Gastrocnemius medialis (tissue), 4 donors: ENCODE measurements at regions not wholly inside any gene's neighbourhood (a gene's known extent, or its start where the extent isn't known, plus 50 kb on each side); places are given as distances from the start of the nearest gene placed in this dataset.

Experiments
- ATAC-seq, 2 donors: fragments of 150-250 bp; one replicate each; pipeline ENCODE4 v1.9.1; 2016
- DNase-seq, 2 donors: peaks; one replicate each; pipeline ENCODE4 v3.0.0-alpha.2; 2019
- H3K27ac ChIP-seq, 4 donors: fragments of 200-600 bp; sonication (generic); 1 replicate in 1 of 4; 2 replicates in 3 of 4; pipeline ENCODE4 v1.5.1; 2016 to 2018; ENCODE audit warnings: mild to moderate bottlenecking in 2 of 4, moderate library complexity in 1 of 4
- H3K27me3 ChIP-seq, 3 donors: fragments of 200-600 bp; sonication (generic) in 2 of 3; 1 replicate in 1 of 3; 2 replicates in 2 of 3; pipeline versions ENCODE4 v1.5.1 to v1.6.0; 2016 to 2019; ENCODE audit warnings: mild to moderate bottlenecking in 1 of 3, moderate library complexity in 1 of 3
- H3K36me3 ChIP-seq, 2 donors: fragments of 200-600 bp; sonication (generic) in 1 of 2; one replicate each; pipeline ENCODE4 v1.5.1; 2017 to 2018
- H3K4me1 ChIP-seq, 2 donors: fragments of 200-600 bp; sonication (generic) in 1 of 2; one replicate each; pipeline ENCODE4 v1.5.1; 2016 to 2017; ENCODE audit warnings: mild to moderate bottlenecking in 2 of 2
- H3K4me3 ChIP-seq, 4 donors: fragments of 200-600 bp; sonication (generic) in 3 of 4; 1 replicate in 1 of 4; 2 replicates in 3 of 4; pipeline ENCODE4 v1.5.1; 2016 to 2019; ENCODE audit warnings: mild to moderate bottlenecking in 2 of 4
- H3K9me3 ChIP-seq, 3 donors: fragments of 200-600 bp; sonication (generic) in 2 of 3; 1 replicate in 1 of 3; 2 replicates in 2 of 3; pipeline ENCODE4 v1.5.1; 2016 to 2019
- CTCF ChIP-seq, 5 experiments: fragments of 450-650 bp in 3 of 5; fragments of 200-600 bp in 2 of 5; sonication (generic) in 2 of 5; IDR thresholded peaks in 4 of 5; conservative IDR thresholded peaks in 1 of 5; 1 replicate in 4 of 5; 2 replicates in 1 of 5; pipeline ENCODE4 v1.5.1; 2016 to 2019; ENCODE audit warnings: antibody characterized with exemption in 5 of 5, mild to moderate bottlenecking in 3 of 5, moderate library complexity in 3 of 5
- POLR2A ChIP-seq, 2 donors: fragments of 450-650 bp; IDR thresholded peaks; one replicate each; pipeline ENCODE4 v1.6.1; 2017; ENCODE audit warnings: antibody characterized with exemption in 2 of 2, mild to moderate bottlenecking in 2 of 2, moderate library complexity in 2 of 2
- in situ Hi-C, 4 donors: fragments of 200-750 bp; cut with MboI; loops; one replicate each; pipeline versions ENCODE4 v1.15.0 to v1.8.0; 2017; ENCODE audit warnings: low sequenced_read_pairs in 4 of 4
- intact Hi-C: fragments of 100-400 bp; cut with DNase I; formaldehyde crosslinking; loops from one replicate; pipeline ENCODE4 v1.15.1; 2023; ENCODE audit warnings: low total_unique reads

GRCh38 chr13:50376895-50377575 is 361.8 kb downstream of the KCNRG start:
- peak; percentile 56 to 70 for ATAC-seq

GRCh38 chr13:50377726-50378270 is 362.6 kb downstream of the KCNRG start:
- H3K27ac ChIP-seq: peak overlapping the region in 1 of 4 donors; percentile 68
- DNase-seq: no peak
- peaks cover 11 to 13% of the 10 kb centered on the region in 2 donors for H3K4me1 ChIP-seq
- no peaks in the 10 kb centered on the region for H3K9me3 ChIP-seq
- TF ChIP-seq CTCF (IDR thresholded peaks at IDR 0.05 in 4 of 5, conservative IDR thresholded peaks at IDR 0.05 in 1 of 5): no peak
- no peak for TF ChIP-seq POLR2A (IDR thresholded peaks at IDR 0.05)
- no peak for ATAC-seq
- no peaks in the 10 kb centered on the region for H3K36me3 ChIP-seq
- intact Hi-C loops: loop anchor here (1.0 to 5.0 kb wide), 2 partner anchors 154 to 535 kb away; no protein-coding TSS in a partner anchor
- no peaks in the 10 kb centered on the region for H3K27me3 ChIP-seq
- in situ Hi-C loops: loop anchor here in 2 of 4 donors (25.0 kb wide), 2 partner anchors 160 to 390 kb away; partner anchors contain the start of gene TRIM13 (in 1 of the 2)
- no peak overlapping the region for H3K4me3 ChIP-seq

More at GRCh38 chr13:50376895-50377575, 361.8 kb downstream of the KCNRG start:
- Histone ChIP-seq H3K4me1 (peaks cover 11 to 13% of the 10 kb centered on the region in 2 donors), H3K4me3 (no peak overlapping the region), H3K9me3 (no peaks in the 10 kb centered on the region), H3K27ac (no peak overlapping the region), H3K36me3 (no peaks in the 10 kb centered on the region), H3K27me3 (no peaks in the 10 kb centered on the region)
- DNase-seq: peak in 1 of 2 donors; percentile 42
- in situ Hi-C loops (loop anchor here in 2 of 4 donors (25.0 kb wide), 2 partner anchors 160 to 390 kb away; partner anchors contain the start of gene TRIM13 (in 1 of the 2)), intact Hi-C loops (loop anchor here (1.0 to 5.0 kb wide), 2 partner anchors 154 to 535 kb away; no protein-coding TSS in a partner anchor)
- TF ChIP-seq POLR2A (IDR thresholded peaks at IDR 0.05) (no peak), CTCF (IDR thresholded peaks at IDR 0.05 in 4 of 5, conservative IDR thresholded peaks at IDR 0.05 in 1 of 5) (peak in 4 of 5 experiments; percentile 45 to 54 (median 46))

GRCh38 chr13:50378509-50379044 is 363.3 kb downstream of the KCNRG start:
- intact Hi-C loops (loop anchor here (5.0 kb wide), 1 partner anchor 534 kb away; no protein-coding TSS in a partner anchor), in situ Hi-C loops (loop anchor here in 2 of 4 donors (25.0 kb wide), 2 partner anchors 159 to 391 kb away; partner anchors contain the start of gene TRIM13 (in 1 of the 2))
- Histone ChIP-seq H3K4me1 (peaks cover 11 to 13% of the 10 kb centered on the region in 2 donors), H3K9me3 (no peaks in the 10 kb centered on the region), H3K27ac (peak overlapping the region; percentile 41 to 68 (median 56)), H3K27me3 (no peaks in the 10 kb centered on the region), H3K4me3 (no peak overlapping the region), H3K36me3 (no peaks in the 10 kb centered on the region)
- DNase-seq: no peak
- peak; percentile 63 to 72 for ATAC-seq
- TF ChIP-seq CTCF (IDR thresholded peaks at IDR 0.05 in 4 of 5, conservative IDR thresholded peaks at IDR 0.05 in 1 of 5) (no peak), POLR2A (IDR thresholded peaks at IDR 0.05) (no peak)

- H3K9me3 ChIP-seq: no peaks in the 10 kb centered on the region
- peak overlapping the region; percentile 5 to 68 (median 56) for H3K27ac ChIP-seq
- H3K4me3 ChIP-seq: no peak overlapping the region
- TF ChIP-seq POLR2A (IDR thresholded peaks at IDR 0.05) (no peak), CTCF (IDR thresholded peaks at IDR 0.05 in 4 of 5, conservative IDR thresholded peaks at IDR 0.05 in 1 of 5) (no peak)
- in situ Hi-C loops (loop anchor here in 2 of 4 donors (25.0 kb wide), 2 partner anchors 158 to 392 kb away; partner anchors contain the start of gene TRIM13 (in 1 of the 2)), intact Hi-C loops (loop anchor here (5.0 kb wide), 1 partner anchor 533 kb away; no protein-coding TSS in a partner anchor)
- H3K27me3 ChIP-seq: no peaks in the 10 kb centered on the region
- peaks cover 14 to 16% of the 10 kb centered on the region in 2 donors for H3K4me1 ChIP-seq
- no peaks in the 10 kb centered on the region for H3K36me3 ChIP-seq
- peak in 1 of 2 donors; percentile 22 for ATAC-seq
- no peak for DNase-seq
Observed at GRCh38 chr13:50379584-50379983, 364.3 kb downstream of the KCNRG start.
